Glomerular visceral epithelial cell (primary cell): ENCODE measurements at regions not wholly inside any gene's neighbourhood (a gene's known extent, or its start where the extent isn't known, plus 50 kb on each side); places are given as distances from the start of the nearest gene placed in this dataset.

ENCODE experiments used
- DNase-seq: peaks from one replicate; pipeline ENCODE4 v3.0.0-alpha.2; 2016; ENCODE audit errors: extremely low spot score

DNA sequence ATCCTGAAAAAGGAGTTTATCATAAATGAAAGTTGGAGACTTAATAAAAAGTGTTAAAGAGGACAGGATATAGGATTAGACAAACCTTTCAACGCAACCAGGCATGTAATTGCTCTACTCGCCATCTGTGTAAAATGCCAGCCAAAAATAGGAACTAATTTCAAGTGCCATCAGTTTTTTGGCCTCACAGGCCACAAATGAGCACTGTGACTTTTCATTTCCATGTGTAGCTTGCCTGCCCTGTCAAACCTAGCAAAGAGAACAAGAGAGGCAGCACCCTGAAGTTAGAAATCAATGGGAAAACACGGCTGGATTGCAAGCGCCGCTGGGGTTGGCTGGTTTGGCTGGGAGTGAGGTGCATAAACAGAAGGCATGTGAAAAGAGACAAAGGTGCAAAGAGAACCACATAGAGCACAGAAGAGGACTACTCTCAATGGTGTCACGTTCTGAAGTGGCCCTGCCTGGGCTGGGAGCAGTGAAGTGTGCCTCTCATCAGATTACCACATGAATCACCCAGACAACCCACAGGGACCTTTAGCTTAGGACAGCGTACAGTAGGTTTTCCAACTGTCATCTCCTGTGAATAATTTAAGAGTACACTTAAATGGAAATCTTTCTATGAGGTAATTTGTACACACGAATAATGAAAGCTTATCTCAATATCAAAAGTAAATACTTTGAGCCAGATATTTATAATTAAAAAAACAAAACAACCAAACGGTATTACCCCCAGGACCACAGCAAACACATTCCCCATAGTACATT lies 78.0 kb upstream of the NHSL1 start:
- DNase-seq = peak; percentile 52

DNA sequence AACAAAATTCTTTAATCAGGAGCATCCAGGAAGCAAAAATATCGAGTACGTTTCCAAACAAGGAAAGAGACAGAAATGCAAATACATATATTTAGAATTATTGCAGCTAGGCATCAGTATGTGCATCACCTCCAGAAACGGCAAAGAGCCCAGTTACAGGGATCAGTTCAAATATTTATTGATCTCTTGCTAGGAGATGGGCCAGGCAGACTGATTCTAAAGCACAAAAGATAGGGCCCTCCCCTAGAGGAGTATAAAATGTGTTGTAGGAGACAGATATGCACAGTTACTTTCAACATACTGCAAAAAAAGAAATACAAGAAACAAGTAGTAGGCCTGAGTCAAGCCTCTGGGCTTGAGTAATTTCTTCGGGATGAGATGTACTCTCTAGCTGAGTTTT lies 80.7 kb upstream of the NHSL1 start:
- no peak for DNase-seq

DNA sequence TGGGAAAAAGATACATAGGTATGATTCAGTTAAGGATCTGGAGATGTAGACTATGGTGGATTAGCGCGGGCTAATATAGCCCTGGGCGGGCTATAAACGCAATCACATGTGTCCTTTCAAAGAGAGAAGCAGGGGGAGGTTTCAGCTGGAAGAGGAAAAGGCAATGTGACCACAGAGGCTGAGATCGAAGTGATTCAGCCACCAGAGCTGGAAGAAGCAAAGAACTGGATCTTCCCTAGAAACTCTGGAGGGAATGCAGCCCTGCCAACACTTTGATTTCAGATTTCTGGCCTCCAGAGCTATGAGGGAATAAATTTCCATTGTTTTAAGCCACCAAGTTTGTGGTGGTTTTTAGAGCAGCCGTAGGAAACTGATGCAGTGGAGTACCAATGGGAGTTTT lies 81.5 kb upstream of the NHSL1 start:
- no peak for DNase-seq

DNA sequence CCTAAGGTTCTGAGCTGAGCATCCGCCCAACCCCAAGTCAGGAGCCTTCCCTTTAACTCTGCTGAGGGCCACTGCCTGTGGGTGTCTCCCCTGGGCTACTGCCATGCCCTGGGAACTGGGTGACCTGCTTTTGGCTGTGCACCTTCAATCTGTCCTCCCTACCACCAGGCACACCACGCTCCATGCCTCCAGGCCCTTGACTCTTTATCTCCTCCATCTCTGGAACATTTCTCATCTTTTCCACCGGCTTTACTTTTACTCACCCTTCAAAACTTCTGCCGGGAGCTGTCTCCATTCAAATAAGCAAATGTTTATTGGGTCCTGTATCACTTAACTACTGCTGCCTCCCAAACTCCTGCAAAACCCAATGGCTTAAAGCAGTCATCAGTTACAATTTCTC lies 83.3 kb upstream of the NHSL1 start:
- DNase-seq = no peak

DNA sequence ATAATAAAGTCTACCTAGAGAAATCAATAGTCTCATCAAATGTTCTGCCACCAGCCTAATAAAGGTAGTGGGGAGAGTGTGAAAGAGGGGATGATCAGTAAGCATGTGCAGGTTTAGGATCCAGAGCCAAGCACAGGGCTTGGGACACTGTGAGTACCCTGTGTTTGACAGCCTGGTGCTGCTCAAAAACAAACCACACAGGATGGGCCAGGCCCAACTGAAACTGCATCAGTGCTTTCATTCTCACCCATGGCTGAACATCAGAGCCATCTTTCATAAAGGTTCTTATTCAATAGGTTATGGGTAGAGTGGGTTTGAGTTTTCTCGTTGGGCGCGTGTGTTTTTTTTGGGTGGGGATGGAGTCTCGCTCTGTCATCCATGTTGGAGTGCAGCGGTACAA lies 87.3 kb upstream of the NHSL1 start:
- DNase-seq = no peak

DNA sequence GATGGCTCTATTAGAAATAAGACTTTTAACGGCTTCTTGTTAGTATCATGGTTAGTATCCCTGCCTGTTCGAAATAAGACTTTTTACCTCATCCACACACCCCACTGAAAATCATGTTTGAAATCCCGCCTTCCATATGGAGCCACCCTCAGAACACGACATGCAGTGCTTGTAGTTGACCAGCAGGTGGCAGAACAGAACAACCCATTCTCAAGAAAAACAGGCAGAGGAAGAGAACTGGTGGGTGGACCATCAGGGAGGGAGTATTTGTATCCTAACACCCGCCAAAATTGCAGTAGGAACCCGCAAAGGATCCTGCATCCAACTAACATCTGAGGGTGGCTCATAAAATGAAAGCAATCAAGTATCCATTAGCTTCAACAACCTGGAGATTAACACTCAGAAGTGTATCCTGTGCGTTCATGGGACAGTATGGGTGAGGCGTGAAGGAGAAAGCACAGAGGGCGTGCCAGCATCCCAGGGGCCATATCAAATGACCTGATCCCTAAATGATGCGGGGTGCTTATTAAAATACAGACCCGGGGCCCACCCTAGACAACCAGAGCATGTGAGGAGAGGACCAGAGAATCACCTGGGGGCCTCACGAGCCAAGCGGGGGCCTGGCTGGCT lies 89.6 kb upstream of the NHSL1 start:
- peak; percentile 73 for DNase-seq

DNA sequence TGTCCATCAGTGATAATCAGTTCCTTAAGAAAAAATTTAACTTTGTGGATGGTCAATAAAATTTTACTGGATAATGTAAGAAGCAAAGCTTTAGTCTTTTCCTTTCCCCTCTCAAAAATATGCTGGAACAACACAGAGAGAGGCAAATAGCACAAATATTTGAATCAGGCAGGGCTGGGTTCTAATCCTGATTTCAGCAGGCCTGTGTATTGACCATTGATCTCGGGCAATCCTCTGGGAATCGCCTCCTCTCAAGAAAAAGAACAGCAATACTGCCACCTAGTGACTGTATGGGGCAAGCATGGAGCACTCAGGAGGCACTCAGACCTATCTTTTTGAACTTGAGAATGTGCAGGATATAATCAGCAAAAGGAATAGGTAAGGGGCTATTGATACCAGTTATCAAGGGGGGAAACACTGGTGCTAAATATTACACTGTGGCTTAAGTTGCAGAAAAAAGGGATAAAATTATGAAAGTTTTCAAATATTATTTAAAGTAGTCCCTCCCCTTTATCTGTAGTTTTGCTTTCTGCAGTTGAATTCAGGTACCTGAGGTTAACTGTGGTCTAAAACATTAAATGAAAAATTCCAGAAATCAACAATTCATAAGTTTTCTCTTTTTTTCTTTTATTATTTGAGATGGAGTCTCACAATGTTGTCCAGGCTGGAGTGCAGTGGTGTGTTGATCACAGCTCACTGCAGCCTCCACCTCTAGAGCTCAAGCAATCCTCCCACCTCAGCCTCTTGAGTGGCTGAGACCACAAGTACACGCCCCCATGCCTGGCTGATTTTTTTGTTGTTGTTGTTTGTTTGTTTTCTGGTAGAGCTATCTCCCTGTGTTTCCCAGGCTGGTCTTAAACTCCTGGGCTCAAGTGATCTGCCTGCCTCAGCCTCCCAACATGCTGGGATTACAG lies 91.8 kb upstream of the NHSL1 start:
- peak; percentile 73 for DNase-seq

DNA sequence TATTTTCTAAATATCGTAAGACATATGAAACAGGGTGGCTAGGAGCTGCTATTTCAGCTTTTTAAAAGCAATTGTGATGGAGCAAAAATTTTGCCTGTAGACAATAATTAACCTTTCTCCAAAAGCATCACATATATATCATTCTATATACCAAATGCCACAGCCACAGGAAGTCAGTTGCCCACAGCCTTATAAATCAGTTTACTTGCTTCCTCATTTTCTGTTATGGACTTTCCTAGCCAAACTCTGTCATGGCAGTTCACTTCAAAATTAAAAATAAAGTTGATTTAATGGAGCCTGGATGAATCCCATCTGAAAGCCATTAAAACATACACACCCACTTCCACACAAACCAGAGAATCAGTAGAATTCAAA lies 93.4 kb upstream of the NHSL1 start:
- DNase-seq = peak; percentile 9

DNA sequence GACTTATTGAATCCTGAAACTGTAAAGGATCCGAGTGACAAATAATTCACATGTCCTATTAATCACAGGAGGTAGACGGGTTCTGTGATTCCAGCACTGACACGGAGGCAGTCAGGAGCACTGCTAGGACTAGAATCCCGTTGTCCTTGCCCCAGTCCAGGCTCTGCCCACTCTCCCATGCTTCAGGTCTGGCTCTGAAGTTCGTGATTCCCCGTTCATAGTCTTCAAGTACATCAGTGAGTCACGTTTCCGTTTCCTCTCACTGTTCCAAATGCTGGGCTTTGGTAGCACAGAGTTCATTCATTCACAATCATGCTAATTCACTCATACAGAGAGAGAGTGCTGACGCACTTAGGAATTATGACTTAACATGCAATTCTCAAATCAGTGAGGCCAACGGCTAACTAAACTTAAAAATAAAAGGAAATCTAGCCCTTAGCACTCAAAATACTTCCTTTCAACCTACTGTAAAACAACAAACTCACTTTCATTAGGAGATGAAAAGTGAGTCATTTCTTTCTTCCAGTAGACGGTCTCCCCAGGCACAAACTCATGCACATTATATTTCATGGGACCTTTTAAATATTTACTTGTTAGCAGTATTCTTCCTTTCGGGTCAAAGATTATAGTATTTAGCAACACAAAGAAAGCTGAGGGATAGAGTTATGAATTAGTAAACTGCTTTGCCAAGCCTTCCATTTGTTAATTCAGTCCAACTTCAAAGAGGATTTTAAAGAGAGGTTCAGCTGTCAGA lies 94.0 kb upstream of the NHSL1 start:
- DNase-seq = peak; percentile 79

DNA sequence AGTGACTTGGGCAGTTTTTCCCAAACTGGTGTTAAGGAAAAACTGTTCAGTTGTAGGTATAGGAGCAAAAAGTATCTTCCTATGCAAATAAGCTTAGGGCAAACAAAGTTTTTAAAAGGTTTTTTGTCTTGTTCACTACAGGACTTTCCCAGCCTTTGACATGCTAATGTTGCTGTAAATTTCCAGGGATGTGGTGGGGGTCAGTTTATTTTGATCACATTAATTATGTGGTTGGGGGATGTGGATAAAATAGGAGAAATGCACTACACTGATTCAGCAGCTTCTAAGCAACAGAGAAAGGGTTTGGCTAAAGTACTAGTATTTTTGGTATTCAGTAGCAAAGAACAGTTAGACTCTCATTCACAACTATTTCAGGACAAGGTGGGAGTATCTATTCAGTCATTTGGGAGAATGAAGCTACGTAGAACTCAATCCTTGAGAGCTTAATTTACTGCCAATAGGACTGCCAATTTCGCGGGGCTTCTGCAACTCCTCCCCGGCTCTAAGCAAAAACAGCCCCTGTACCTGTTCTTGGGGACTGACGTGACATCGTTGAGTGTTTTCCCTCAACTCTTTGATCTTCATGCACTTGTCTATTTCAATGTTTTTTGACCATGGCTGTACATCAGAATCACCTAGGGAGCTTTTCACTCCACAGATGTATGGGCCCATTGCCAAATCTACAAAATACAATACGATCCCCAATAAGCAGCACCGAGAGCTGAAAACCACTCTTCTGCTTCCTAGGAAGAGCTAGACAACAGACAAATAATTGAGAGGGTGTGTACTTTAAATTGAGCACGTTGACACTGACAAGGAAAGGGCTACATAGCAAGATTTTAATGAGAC lies 94.8 kb upstream of the NHSL1 start:
- no peak for DNase-seq

DNA sequence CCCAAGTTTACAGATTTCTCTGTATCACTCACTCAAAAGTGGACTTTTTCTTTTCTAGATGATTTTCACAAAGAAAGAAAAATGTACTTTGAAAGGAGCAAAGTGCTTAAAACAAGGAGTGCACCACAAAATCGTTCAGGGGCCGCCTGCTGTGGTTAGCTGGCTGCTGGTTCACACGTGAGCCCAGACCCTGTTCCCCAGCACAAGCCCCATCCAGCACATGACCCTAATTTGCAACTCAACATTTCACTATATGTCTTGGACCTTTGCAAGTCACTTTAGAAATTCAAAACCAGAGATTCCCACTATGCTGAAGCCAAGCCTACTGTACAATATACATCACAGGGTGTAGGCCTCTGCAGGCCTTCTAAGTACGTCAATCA lies 95.5 kb upstream of the NHSL1 start:
- no peak for DNase-seq

DNA sequence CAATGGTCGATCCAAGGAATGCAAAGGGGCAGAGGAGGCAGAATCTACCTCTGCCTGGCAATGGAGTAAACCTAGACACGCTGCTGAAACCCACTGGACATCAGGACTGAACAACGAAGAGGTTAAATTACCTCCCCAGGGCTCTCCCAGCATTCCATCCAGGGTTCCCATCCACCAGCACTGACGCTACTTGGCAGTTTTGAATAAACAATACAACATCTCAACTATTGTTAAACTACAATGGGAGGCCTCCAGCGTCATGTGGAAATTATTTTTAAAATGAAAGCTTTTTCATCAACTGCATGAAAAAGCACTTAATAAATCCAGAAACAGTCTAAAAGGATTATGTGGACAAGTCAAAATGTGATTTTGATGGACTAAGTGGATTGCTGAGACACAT lies 96.8 kb upstream of the NHSL1 start:
- DNase-seq = no peak

DNA sequence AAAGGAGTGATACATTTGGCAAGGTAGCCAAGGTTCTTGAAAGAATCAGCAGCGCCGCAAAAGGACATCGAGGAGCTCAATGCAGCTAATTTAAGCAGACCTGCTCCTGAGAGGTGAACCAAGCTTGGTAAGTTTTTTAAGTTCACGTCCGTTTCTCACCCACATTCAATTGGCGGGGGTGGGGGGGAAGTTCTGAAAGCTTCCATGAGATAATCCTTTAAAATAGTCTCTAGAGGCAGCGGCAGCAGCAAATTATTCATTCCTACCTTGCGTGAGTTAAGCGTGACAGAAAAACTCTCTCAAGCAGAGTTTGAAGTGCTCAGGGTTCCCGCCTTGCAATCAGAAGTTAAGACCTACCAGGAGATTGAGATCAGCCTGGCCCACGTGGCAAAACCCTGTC lies 97.3 kb upstream of the NHSL1 start:
- no peak for DNase-seq

DNA sequence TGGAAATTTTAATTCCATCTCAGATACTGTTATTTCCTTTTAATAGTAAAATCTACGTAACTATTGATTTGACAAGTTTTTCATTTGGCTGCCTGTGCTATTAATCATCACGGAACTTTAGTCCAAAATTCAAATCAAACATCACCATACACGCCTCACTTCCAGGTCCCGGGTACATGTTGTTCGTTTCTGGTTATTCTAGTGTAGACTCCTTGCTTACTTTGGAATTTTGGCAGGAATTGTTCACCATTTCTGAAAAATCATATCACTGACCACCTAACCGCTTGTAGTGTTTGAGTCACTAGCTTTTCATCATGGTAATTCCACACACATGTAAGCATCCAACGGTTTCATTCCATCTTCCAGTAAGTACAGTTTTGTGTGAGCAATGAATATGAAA lies 98.0 kb upstream of the NHSL1 start:
- DNase-seq = no peak

DNA sequence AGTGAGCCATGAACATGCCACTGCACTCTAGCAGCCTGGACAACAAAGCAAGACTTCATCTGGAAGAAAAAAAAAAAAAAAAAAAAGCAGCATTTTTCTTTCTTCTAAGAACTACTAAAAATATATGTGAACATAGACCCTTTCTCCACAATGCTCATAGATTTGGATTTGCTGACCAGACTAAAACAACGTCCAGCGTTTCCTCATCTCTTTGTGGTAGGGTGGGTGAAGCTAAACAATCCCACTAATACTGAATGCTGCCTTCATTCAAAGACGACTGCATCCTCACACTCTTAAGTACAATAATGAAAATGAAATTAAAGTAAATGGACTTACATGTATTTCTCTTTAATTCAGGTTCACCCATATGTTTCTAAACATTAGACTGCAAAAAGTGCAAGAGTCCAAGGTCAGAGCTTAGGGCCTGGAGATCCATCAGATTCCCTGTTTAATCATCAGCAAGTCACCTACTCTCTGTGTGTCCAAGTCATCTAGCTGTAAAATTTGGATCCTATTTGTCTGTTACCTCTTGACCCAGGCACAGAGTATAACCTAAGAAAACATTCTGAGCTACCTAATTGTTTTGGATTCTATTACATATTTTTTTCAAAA lies 99.4 kb upstream of the NHSL1 start:
- DNase-seq = no peak

DNA sequence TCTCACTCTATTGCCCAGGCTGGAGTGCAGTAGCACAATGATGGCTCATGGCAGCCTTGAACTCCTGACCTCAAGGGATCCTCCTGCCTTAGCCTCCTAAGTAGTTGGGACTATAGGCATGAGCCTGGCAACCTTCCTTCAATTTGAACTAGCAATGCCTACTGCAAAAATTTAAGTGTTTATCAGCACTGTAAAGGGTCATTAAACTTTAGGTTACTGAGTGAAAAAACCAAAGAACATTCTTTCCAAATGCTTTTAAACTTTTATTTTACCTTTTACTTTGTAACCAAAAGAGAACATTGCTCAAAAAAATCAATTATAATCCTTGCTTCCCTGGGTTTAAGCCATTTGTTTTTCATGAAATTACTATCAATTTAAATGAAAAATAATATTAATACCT lies 101.0 kb upstream of the NHSL1 start:
- no peak for DNase-seq

DNA sequence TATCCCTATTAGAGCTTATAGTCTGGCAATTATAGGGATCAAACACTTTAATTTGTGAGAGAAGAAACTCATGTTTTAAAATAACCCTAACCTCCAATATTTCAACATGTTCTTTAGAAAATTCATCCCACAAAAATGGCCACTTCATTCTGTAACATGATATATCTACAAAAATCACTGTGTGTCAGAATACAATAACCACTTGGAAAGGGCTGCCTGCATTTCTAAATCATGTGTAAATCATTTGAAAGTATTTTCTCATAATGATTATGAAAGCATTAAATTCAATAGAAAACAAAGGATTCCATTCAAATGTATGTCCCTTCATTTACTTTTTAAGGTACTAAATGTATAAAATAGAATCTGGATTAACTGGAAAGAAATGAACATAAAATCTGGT lies 101.4 kb upstream of the NHSL1 start:
- no peak for DNase-seq

DNA sequence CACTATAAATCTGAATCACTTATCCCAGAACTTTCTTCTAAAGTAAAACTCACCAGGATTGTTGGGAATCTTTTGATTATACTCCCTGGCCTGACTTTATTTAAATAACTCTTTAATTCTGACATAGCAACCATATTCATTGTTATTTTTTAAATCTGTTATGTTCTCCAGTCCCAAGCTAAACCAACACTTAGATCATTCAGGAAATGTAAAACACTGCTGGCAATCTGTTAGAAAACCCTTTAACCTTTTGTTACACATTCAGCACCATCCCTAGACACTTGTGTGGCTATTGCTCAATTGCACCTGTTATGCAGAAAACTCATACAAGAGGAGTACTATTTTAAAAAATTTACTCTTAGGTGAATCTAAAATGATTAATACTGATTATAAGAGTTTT lies 101.8 kb upstream of the NHSL1 start:
- DNase-seq = no peak

DNA sequence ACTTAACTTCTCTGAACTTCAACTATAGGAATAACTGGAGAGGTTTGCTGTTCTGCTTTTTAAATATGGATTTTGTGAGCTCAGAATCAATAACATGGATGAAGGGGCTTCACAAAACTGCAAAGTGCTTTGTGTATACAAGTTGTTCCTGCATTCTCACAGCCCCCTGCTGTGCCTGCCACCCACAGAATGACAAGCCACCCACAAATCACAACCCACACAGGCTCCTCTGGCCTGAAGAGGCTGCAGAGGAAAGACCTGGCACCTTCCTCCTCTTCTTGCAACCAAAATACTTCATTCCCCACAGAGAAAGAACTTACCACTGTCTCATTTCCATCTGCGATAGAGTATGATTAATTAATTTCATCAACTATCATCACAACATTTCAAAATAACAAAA lies 106.7 kb upstream of the NHSL1 start:
- no peak for DNase-seq
